ENCODE measurements at regions not wholly inside any gene's neighbourhood (a gene's known extent, or its start where the extent isn't known, plus 50 kb on each side); places are given as distances from the start of the nearest gene placed in this dataset.

- Histone ChIP-seq H3K9ac (ENCODE audit: low read depth in 1 of 2, low read length in 2 of 2) (no peak overlapping the region), H3K4me1 (ENCODE audit: control insufficient read depth in 4 of 4, insufficient read depth in 4 of 4, low read length in 3 of 4) (peaks cover 0 to 9% (median 6%) of the 10 kb centered on the region in 4 donors)
- WGBS, result 80% methylated on average over 10 of the region's 10 CpGs
Measured at GRCh38 chr1:229031061-229031460, 239.8 kb upstream of the RAB4A start.

More at GRCh38 chr1:229031061-229031460, 239.8 kb upstream of the RAB4A start:
- DNase-seq (ENCODE audit: low spot score), result no peak
- no peak overlapping the region for H3K27ac ChIP-seq (ENCODE audit: low read depth in 1 of 2, low read length in 2 of 2)
- no peaks in the 10 kb centered on the region for H3K9me3 ChIP-seq (ENCODE audit: control insufficient read depth in 4 of 4, low read length in 3 of 4)
- no peak overlapping the region for H3K4me3 ChIP-seq (ENCODE audit: low read depth in 1 of 3, low read length in 3 of 3)
- H3K27me3 ChIP-seq (ENCODE audit: control insufficient read depth in 4 of 4, insufficient read depth in 4 of 4, low read length in 3 of 4), result no peaks in the 10 kb centered on the region
- no peak for TF ChIP-seq HNF4G (IDR thresholded peaks at IDR 0.05)
- TF ChIP-seq, protein P1, sequence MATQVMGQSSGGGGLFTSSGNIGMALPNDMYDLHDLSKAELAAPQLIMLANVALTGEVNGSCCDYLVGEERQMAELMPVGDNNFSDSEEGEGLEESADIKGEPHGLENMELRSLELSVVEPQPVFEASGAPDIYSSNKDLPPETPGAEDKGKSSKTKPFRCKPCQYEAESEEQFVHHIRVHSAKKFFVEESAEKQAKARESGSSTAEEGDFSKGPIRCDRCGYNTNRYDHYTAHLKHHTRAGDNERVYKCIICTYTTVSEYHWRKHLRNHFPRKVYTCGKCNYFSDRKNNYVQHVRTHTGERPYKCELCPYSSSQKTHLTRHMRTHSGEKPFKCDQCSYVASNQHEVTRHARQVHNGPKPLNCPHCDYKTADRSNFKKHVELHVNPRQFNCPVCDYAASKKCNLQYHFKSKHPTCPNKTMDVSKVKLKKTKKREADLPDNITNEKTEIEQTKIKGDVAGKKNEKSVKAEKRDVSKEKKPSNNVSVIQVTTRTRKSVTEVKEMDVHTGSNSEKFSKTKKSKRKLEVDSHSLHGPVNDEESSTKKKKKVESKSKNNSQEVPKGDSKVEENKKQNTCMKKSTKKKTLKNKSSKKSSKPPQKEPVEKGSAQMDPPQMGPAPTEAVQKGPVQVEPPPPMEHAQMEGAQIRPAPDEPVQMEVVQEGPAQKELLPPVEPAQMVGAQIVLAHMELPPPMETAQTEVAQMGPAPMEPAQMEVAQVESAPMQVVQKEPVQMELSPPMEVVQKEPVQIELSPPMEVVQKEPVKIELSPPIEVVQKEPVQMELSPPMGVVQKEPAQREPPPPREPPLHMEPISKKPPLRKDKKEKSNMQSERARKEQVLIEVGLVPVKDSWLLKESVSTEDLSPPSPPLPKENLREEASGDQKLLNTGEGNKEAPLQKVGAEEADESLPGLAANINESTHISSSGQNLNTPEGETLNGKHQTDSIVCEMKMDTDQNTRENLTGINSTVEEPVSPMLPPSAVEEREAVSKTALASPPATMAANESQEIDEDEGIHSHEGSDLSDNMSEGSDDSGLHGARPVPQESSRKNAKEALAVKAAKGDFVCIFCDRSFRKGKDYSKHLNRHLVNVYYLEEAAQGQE (IDR thresholded peaks at IDR 0.05), result no peak
- TF ChIP-seq, protein P2, sequence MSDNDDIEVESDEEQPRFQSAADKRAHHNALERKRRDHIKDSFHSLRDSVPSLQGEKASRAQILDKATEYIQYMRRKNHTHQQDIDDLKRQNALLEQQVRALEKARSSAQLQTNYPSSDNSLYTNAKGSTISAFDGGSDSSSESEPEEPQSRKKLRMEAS (IDR thresholded peaks at IDR 0.05), result no peak
- TF ChIP-seq RAD21 (IDR thresholded peaks at IDR 0.05), result no peak
- no peak for TF ChIP-seq YY1 (IDR thresholded peaks at IDR 0.05)
- TF ChIP-seq, protein P3, sequence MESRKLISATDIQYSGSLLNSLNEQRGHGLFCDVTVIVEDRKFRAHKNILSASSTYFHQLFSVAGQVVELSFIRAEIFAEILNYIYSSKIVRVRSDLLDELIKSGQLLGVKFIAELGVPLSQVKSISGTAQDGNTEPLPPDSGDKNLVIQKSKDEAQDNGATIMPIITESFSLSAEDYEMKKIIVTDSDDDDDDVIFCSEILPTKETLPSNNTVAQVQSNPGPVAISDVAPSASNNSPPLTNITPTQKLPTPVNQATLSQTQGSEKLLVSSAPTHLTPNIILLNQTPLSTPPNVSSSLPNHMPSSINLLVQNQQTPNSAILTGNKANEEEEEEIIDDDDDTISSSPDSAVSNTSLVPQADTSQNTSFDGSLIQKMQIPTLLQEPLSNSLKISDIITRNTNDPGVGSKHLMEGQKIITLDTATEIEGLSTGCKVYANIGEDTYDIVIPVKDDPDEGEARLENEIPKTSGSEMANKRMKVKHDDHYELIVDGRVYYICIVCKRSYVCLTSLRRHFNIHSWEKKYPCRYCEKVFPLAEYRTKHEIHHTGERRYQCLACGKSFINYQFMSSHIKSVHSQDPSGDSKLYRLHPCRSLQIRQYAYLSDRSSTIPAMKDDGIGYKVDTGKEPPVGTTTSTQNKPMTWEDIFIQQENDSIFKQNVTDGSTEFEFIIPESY (IDR thresholded peaks at IDR 0.05), result no peak
- TF ChIP-seq, protein P4, sequence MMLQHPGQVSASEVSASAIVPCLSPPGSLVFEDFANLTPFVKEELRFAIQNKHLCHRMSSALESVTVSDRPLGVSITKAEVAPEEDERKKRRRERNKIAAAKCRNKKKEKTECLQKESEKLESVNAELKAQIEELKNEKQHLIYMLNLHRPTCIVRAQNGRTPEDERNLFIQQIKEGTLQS (IDR thresholded peaks at IDR 0.05), result no peak
- no peak for TF ChIP-seq NR2F2 (IDR thresholded peaks at IDR 0.05)
- TF ChIP-seq JUND (IDR thresholded peaks at IDR 0.05), result no peak
- no peak for TF ChIP-seq SP1 (IDR thresholded peaks at IDR 0.05)
- no peak for TF ChIP-seq FOXA2 (IDR thresholded peaks at IDR 0.05)
- TF ChIP-seq TAF1 (conservative IDR thresholded peaks at IDR 0.05), result no peak
- TF ChIP-seq EGR1 (IDR thresholded peaks at IDR 0.05; ENCODE audit: low read depth in 2 of 2), result no peak
- TF ChIP-seq, protein P5, sequence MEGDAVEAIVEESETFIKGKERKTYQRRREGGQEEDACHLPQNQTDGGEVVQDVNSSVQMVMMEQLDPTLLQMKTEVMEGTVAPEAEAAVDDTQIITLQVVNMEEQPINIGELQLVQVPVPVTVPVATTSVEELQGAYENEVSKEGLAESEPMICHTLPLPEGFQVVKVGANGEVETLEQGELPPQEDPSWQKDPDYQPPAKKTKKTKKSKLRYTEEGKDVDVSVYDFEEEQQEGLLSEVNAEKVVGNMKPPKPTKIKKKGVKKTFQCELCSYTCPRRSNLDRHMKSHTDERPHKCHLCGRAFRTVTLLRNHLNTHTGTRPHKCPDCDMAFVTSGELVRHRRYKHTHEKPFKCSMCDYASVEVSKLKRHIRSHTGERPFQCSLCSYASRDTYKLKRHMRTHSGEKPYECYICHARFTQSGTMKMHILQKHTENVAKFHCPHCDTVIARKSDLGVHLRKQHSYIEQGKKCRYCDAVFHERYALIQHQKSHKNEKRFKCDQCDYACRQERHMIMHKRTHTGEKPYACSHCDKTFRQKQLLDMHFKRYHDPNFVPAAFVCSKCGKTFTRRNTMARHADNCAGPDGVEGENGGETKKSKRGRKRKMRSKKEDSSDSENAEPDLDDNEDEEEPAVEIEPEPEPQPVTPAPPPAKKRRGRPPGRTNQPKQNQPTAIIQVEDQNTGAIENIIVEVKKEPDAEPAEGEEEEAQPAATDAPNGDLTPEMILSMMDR (IDR thresholded peaks at IDR 0.05; ENCODE audit: low read depth, low read length, missing input control), result no peak
- no peak for TF ChIP-seq GABPA (IDR thresholded peaks at IDR 0.05 in 1 of 2, conservative IDR thresholded peaks at IDR 0.05 in 1 of 2)
- no peak for TF ChIP-seq FOXA1 (IDR thresholded peaks at IDR 0.05)
- TF ChIP-seq RXRA (IDR thresholded peaks at IDR 0.05), result no peak
- no peak for TF ChIP-seq HNF4A (conservative IDR thresholded peaks at IDR 0.05)
- no peaks in the 10 kb centered on the region for H3K36me3 ChIP-seq (ENCODE audit: control insufficient read depth in 4 of 4, insufficient read depth in 3 of 4, low read depth in 1 of 4, low read length in 3 of 4)

Measured in liver (tissue), 8 donors.